Erythroblast (primary cell): ENCODE measurements at regions not wholly inside any gene's neighbourhood (a gene's known extent, or its start where the extent isn't known, plus 50 kb on each side); places are given as distances from the start of the nearest gene placed in this dataset.
"Not testable (repeated sequence)": the region's sequence is repeated elsewhere in the genome, so short reads cannot be mapped to it uniquely, and the experiment has no call there.

Experiments
- GATA1 ChIP-seq: IDR thresholded peaks from 2 replicates; pipeline ENCODE4 v1.6.1; 2011; ENCODE audit warnings: low read depth, mild to moderate bottlenecking, control low read depth, low read length, moderate library complexity
- POLR2A ChIP-seq: IDR thresholded peaks from 2 replicates; pipeline ENCODE4 v1.6.1; 2011; ENCODE audit warnings: mild to moderate bottlenecking, low read length

- TF ChIP-seq POLR2A, GATA1: not testable (repeated sequence)
Observed at GRCh38 chr10:47580063-47580462, 56.6 kb upstream of the AGAP9 start.
